Activated naive CD8-positive, alpha-beta T cell treated with anti-CD3 and anti-CD28 coated beads for 36 hours (primary cell): ENCODE measurements at regions not wholly inside any gene's neighbourhood (a gene's known extent, or its start where the extent isn't known, plus 50 kb on each side); places are given as distances from the start of the nearest gene placed in this dataset.

Source experiments
- DNase-seq: peaks from one replicate; pipeline ENCODE4 v3.0.0; 2021
- H3K27ac Mint-ChIP-seq: one replicate; pipeline ENCODE4 v1.8.0; 2022; ENCODE audit warnings: mild to moderate bottlenecking, moderate library complexity, mixed read lengths
- H3K27me3 Mint-ChIP-seq: one replicate; pipeline ENCODE4 v1.8.0; 2022; ENCODE audit warnings: mild to moderate bottlenecking, mixed read lengths
- H3K36me3 Mint-ChIP-seq: one replicate; pipeline ENCODE4 v1.8.0; 2021; ENCODE audit warnings: mild to moderate bottlenecking, mixed read lengths
- H3K4me1 Mint-ChIP-seq: one replicate; pipeline ENCODE4 v1.8.0; 2021; ENCODE audit warnings: mixed read lengths
- H3K4me3 Mint-ChIP-seq: one replicate; pipeline ENCODE4 v1.8.0; 2022; ENCODE audit warnings: mild to moderate bottlenecking, moderate library complexity, mixed read lengths
- H3K9me3 Mint-ChIP-seq: one replicate; pipeline ENCODE4 v1.8.0; 2022; ENCODE audit warnings: mixed read lengths

DNA sequence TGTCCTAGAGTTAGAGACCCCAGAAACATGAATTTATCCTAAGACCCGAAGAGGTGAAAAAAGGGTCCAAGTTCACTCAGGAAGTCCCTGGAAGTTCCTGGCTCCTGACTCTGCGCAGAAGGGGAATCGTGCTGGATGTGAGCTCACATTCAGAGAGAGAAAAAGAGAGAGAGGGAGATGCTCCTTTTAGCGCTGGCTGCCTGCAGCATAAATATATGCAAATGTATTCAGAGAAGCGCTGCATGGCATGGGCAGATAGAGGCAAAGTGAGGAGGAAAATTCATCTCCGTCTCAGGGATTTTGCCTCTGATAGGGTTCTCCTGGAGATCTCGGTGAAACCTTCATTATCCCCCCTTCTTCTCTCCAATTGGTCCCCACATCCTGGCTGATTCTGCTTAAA, 517.2 kb downstream of the MN1 start:
- H3K4me3 Mint-ChIP-seq: no peak overlapping the region

GRCh38 chr22:27286711-27287110, 514.8 kb downstream of the MN1 start:
- no peaks in the 10 kb centered on the region for H3K4me1 Mint-ChIP-seq
- no peak overlapping the region for H3K4me3 Mint-ChIP-seq
- H3K9me3 Mint-ChIP-seq: no peaks in the 10 kb centered on the region
- H3K27ac Mint-ChIP-seq: no peak overlapping the region
- H3K27me3 Mint-ChIP-seq: peaks cover 16% of the 10 kb centered on the region
- DNase-seq: no peak
- no peaks in the 10 kb centered on the region for H3K36me3 Mint-ChIP-seq

More for the DNA sequence above, 517.2 kb downstream of the MN1 start:
- DNase-seq: no peak
- Mint-ChIP-seq H3K9me3 (no peaks in the 10 kb centered on the region), H3K36me3 (no peaks in the 10 kb centered on the region), H3K27me3 (peaks cover 27% of the 10 kb centered on the region), H3K27ac (no peak overlapping the region), H3K4me1 (no peaks in the 10 kb centered on the region)

GRCh38 chr22:27292542-27293299, 508.8 kb downstream of the MN1 start:
- Mint-ChIP-seq H3K27ac (no peak overlapping the region), H3K9me3 (no peaks in the 10 kb centered on the region), H3K4me3 (no peak overlapping the region), H3K27me3 (peaks cover 32% of the 10 kb centered on the region), H3K36me3 (no peaks in the 10 kb centered on the region), H3K4me1 (no peaks in the 10 kb centered on the region)
- no peak for DNase-seq

GRCh38 chr22:27293721-27294445, 507.7 kb downstream of the MN1 start:
- DNase-seq: no peak
- H3K4me3 Mint-ChIP-seq: no peak overlapping the region
- no peaks in the 10 kb centered on the region for H3K36me3 Mint-ChIP-seq
- no peak overlapping the region for H3K27ac Mint-ChIP-seq
- peaks cover 44% of the 10 kb centered on the region for H3K27me3 Mint-ChIP-seq
- no peaks in the 10 kb centered on the region for H3K4me1 Mint-ChIP-seq
- no peaks in the 10 kb centered on the region for H3K9me3 Mint-ChIP-seq

- no peak for DNase-seq
- no peaks in the 10 kb centered on the region for H3K36me3 Mint-ChIP-seq
- H3K27me3 Mint-ChIP-seq: peaks cover 47% of the 10 kb centered on the region
- H3K27ac Mint-ChIP-seq: no peak overlapping the region
- no peaks in the 10 kb centered on the region for H3K4me1 Mint-ChIP-seq
- H3K4me3 Mint-ChIP-seq: no peak overlapping the region
- no peaks in the 10 kb centered on the region for H3K9me3 Mint-ChIP-seq
Observed at GRCh38 chr22:27295040-27295439, 506.5 kb downstream of the MN1 start.

DNA sequence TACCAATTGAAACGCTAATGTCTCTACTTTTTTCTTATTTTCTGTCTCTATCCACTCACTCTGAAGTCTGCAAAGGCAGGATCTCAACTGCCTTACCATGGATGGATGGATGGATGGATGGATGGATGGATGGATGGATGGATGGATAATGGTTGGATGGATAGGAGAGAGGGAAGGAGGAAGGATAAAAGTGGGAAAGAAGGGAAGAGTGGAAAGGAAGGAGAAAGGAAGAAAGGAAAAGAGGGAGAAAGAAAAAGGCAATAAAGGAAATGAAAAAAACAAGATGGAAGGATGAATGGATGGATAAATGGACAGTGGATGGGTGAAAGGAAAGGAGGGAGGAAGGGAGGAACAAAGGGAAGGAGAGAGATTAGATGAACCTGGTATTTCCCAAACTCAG, 506.0 kb downstream of the MN1 start:
- no peaks in the 10 kb centered on the region for H3K36me3 Mint-ChIP-seq
- H3K9me3 Mint-ChIP-seq: no peaks in the 10 kb centered on the region
- H3K27ac Mint-ChIP-seq: no peak overlapping the region
- no peak overlapping the region for H3K4me3 Mint-ChIP-seq
- no peak for DNase-seq
- H3K4me1 Mint-ChIP-seq: no peaks in the 10 kb centered on the region
- peaks cover 47% of the 10 kb centered on the region for H3K27me3 Mint-ChIP-seq

DNA sequence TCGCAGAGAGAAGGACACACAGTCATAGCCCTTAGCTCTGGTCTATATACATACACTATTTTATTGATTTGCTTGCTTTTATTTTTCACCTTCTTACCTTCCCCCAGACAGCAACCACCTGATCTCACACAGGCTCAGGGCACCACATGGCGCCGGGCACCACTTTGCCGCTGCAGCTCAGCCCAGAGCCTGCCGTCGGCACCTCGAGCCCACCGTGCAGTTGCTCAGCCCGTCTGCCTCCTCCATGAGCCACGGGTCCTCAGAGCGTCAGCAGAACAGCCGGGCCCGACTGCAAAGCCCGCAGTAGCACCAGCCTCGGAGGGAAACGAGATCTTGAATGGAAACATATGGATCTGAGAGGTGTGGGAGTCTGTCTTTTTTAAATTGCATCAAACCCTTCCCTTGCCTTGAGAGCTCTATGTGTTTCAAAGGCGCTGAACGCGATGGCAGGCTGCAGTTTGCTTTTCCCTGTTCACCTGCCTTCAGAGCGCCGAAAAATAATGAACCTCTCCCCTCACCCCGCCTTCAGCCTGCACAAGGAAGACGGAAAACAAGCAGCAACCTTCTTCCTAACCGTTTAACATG, 505.4 kb downstream of the MN1 start:
- no peaks in the 10 kb centered on the region for H3K9me3 Mint-ChIP-seq
- H3K36me3 Mint-ChIP-seq: no peaks in the 10 kb centered on the region
- no peak overlapping the region for H3K4me3 Mint-ChIP-seq
- no peak for DNase-seq
- peaks cover 47% of the 10 kb centered on the region for H3K27me3 Mint-ChIP-seq
- no peaks in the 10 kb centered on the region for H3K4me1 Mint-ChIP-seq
- no peak overlapping the region for H3K27ac Mint-ChIP-seq

DNA sequence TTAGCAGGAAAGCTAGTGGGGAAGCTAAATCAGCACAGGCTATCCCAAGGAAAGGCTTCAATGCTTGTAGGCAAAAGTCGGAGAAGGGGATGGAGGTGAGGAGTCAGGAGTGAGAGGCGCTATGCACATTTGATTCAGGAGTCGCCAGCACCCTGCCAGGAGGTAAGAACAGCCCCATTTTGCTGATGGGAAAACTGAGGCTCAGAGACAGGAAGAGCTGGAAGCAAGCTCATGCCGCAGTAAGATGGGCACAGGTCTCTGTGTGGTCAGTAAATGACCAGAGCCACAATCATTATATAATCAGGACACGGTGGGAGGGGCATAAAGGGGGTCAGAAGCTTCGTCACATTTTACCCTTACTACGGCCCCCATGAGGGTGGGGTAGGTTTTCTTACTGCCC, 504.4 kb downstream of the MN1 start:
- Mint-ChIP-seq H3K4me1 (no peaks in the 10 kb centered on the region), H3K9me3 (no peaks in the 10 kb centered on the region), H3K4me3 (no peak overlapping the region), H3K27ac (no peak overlapping the region), H3K27me3 (peaks cover 51% of the 10 kb centered on the region), H3K36me3 (no peaks in the 10 kb centered on the region)
- DNase-seq: no peak

- DNase-seq: no peak
- Mint-ChIP-seq H3K9me3 (no peaks in the 10 kb centered on the region), H3K4me1 (no peaks in the 10 kb centered on the region), H3K4me3 (no peak overlapping the region), H3K27me3 (peaks cover 46% of the 10 kb centered on the region), H3K27ac (no peak overlapping the region), H3K36me3 (no peaks in the 10 kb centered on the region)
Observed at GRCh38 chr22:27298332-27298731, 503.2 kb downstream of the MN1 start.

GRCh38 chr22:27298742-27299141, 502.8 kb downstream of the MN1 start:
- Mint-ChIP-seq H3K36me3 (no peaks in the 10 kb centered on the region), H3K9me3 (no peaks in the 10 kb centered on the region), H3K4me1 (no peaks in the 10 kb centered on the region), H3K27ac (no peak overlapping the region), H3K4me3 (no peak overlapping the region), H3K27me3 (peaks cover 50% of the 10 kb centered on the region)
- DNase-seq: no peak

- no peaks in the 10 kb centered on the region for H3K9me3 Mint-ChIP-seq
- no peaks in the 10 kb centered on the region for H3K4me1 Mint-ChIP-seq
- H3K4me3 Mint-ChIP-seq: no peak overlapping the region
- H3K36me3 Mint-ChIP-seq: no peaks in the 10 kb centered on the region
- DNase-seq: no peak
- peaks cover 49% of the 10 kb centered on the region for H3K27me3 Mint-ChIP-seq
- no peak overlapping the region for H3K27ac Mint-ChIP-seq
Observed at GRCh38 chr22:27299181-27300085, 502.1 kb downstream of the MN1 start.

DNA sequence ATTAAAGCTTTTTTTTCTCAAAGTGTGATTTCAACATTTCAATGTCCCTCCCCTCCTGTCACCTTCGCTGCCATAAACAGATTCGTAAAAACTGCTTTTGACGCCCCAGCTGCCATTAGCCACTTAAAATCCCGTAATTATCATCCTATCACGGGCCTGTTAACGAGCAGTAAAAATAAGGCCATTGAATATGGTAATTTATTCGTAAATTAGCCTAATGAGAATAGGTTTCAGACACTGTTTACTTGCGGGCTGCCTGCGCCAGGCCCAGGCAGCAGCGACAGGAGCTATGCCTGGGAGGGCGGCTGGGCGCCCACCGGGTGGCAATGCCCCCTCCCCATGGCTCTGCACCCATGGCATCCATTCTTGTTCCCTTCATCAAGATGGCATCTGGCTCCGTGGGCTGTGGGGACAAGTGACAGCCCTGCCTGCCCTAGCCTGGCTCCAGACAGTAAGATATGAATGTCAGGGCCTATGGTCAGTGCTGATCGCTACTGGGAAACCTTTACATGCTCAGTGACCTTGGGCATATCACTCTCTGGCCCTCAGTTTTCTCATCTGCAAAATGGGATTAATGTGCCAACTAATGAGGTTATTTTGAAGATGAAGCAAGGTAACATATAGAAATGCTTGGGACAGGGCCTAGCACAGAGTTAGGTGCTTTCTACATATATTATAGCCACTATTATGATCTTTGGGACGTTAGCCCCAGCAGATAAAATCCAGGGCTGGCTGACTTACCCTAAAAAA, 500.8 kb downstream of the MN1 start:
- H3K36me3 Mint-ChIP-seq: no peaks in the 10 kb centered on the region
- no peaks in the 10 kb centered on the region for H3K9me3 Mint-ChIP-seq
- no peaks in the 10 kb centered on the region for H3K4me1 Mint-ChIP-seq
- DNase-seq: no peak
- H3K4me3 Mint-ChIP-seq: no peak overlapping the region
- peaks cover 42% of the 10 kb centered on the region for H3K27me3 Mint-ChIP-seq
- no peak overlapping the region for H3K27ac Mint-ChIP-seq

DNA sequence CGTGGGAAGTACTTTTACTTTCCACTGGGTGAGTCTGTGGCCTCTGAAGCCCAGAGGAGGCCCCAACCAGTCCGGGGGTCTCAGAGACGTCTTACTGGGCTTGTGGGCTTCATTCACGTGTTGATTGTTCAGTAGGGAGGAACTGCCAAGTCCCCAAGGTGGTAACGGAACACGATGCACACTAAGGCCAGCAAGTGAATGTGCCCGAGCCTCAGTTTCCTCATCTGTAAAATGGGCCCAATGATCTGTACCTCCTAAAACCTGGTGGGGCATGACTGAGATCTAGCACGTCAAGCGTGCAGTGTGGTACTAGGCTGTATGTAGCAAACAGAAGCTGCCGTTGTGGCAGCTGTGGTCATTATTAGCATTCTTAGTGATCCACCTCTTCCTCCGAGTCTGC, 499.1 kb downstream of the MN1 start:
- H3K4me3 Mint-ChIP-seq: no peak overlapping the region

DNA sequence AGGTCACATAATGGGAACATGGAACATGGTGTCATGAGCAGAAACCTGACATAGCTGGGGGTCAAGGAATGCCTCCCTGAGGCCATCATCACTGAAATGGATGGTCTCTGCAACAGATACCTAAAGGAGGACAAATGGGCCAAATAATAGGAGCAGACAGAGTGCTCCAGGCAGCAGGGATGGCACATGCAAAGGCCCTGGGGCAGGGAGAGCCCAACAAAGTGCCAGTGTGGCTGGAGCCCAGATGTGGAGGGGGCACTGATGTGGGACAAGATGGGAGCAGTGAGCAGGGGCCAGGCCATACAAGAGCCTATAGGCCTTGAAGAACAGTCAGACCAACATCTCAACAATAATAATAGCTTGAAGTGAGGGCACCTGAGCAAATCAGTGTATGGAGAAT, 497.8 kb downstream of the MN1 start:
- Mint-ChIP-seq H3K36me3 (no peaks in the 10 kb centered on the region), H3K27me3 (peaks cover 14% of the 10 kb centered on the region)

More for the DNA sequence above, 499.1 kb downstream of the MN1 start:
- Mint-ChIP-seq H3K4me1 (no peaks in the 10 kb centered on the region), H3K9me3 (no peaks in the 10 kb centered on the region), H3K27ac (no peak overlapping the region), H3K36me3 (no peaks in the 10 kb centered on the region), H3K27me3 (peaks cover 26% of the 10 kb centered on the region)
- no peak for DNase-seq

More for the DNA sequence above, 497.8 kb downstream of the MN1 start:
- DNase-seq: no peak
- no peak overlapping the region for H3K4me3 Mint-ChIP-seq
- H3K4me1 Mint-ChIP-seq: no peaks in the 10 kb centered on the region
- no peak overlapping the region for H3K27ac Mint-ChIP-seq
- peaks cover 8% of the 10 kb centered on the region for H3K9me3 Mint-ChIP-seq
